T-helper 1 cell (primary cell): ENCODE measurements at regions not wholly inside any gene's neighbourhood (a gene's known extent, or its start where the extent isn't known, plus 50 kb on each side); places are given as distances from the start of the nearest gene placed in this dataset.

ENCODE experiments used
- DNase-seq, 5 donors: peaks; one replicate each; pipeline ENCODE4 v3.0.0-alpha.2; 2012 to 2020

DNA sequence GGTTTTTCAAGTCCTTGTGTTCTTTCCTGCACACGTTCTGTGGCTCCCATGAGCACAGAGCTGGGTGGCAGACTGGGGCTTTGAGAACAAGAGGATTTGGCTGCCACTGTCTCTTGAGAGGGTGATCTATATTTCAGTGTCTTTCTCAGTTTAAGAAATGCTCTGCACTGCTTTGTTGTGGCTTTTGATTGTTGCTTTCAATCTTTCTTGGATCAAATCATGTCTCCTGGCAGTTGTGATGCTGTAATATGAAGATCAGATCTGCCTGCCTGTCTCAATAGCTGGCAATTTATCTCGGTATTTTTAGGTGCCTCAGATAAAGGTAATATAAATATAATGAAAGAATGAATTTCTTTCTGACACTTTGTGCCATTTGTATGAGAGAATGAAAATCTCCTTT, 273.3 kb upstream of the LCORL start:
- no peak for DNase-seq

DNA sequence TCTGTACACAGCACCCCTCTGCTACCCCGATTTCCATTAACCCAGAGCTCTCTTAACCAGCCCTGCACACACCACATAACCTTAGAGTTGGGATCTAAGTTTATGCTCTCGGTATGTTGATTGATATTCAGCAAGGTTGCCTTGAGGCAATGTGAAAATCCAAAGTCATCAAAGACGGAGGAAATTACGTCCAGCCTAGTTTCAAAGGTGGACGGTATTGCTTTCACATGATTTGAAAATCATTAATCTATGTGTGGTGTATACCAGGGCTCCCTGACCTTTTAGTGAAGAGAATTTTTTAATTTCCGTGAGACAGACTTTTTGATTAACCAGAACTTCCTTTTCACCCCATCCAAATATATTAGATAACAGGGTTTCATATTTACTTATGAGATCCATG, 272.5 kb upstream of the LCORL start:
- DNase-seq: no peak

DNA sequence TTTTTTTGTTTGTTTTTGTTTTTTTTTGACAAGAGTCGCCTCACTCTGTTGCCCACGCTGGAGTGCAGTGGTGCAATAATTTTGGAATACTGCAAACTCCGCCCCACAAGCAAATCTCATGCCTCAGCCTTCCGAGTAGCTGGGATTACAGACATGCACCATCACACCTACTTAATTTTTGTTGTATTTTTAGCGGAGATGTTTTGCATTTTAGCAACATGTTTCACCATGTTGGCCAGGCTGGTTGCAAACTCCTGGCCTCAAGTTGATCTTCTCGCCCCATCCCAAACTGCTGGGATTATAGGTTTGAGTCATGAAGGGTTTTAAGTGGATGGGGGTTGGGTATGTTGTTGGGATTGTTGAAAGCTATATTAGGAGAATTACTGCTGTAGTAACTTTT, 270.9 kb upstream of the LCORL start:
- DNase-seq: no peak

DNA sequence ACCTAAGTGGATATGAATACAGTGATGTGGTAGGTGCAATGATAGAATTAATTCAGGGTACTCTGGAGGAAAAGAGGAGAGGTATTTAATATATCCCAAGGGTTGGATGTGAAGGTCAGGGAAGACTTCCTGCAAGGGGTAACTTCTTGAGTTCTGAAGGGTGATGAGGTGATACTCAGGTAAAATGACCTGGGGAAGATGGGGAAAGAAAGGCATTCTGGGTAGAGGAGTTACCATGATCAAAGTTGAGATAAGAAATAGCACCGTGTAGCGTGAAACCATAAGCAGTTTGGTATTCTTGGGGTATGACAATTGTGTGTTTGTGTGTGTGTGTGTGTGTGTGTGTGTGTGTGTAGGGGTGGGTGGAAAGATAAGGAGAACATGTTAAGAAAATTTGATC, 270.4 kb upstream of the LCORL start:
- no peak for DNase-seq

DNA sequence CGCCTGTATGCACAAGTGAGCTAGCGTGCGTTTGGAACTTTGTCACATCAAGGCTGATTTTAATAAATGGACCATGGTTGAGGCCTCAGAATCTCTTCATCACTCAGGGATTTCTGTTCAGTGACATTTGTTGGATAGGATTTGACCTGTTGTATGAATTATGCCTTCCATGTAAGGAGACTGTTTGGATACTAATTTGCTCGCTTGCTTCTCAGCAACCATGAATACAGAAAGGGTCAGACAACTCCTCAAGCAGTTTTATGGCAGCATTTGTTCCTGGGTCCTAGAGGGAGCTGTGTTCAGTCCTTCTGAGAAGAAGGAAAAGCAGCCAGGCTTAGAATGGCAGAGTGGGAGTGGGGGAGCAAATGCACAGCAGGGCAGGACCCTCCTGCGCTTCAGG, 269.7 kb upstream of the LCORL start:
- no peak for DNase-seq

DNA sequence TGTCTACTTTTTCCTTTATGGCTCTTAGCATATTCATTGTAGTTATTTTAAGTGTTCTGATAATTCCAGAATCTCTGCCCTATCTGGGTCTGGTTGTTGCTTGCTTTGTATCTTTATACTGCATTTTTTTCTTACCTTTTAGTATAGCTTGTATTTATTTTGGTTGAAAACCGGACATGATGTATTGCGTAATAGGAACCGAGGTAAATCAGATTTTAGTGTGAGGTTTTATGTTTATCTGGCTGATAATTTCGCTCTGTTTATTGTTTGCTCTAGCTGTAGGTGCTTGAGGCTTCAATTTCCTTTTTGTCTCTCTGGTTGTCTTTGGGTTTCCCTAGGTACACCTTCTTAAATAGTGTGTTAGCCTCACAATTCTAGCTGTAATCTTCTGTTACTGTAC, 263.8 kb upstream of the LCORL start:
- DNase-seq: no peak

DNA sequence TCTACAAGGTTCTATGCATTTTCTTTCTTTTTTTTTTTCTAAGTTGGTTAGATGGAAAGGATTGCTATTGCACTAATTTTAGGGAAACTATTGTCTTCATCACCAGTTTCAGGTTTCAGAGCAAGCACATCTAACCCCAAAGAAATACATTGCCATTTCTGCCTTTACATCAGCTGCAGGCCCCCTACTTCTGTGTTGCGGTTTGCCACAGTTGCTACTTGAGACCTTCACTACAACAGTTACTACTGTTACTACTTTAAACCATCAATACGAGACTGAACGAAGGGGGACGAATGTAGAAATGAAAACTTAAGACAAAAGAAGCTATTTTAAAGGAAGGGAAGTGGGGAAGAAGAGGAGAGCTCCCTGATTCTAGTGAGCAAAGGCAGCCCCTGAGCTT, 256.7 kb upstream of the LCORL start:
- no peak for DNase-seq

DNA sequence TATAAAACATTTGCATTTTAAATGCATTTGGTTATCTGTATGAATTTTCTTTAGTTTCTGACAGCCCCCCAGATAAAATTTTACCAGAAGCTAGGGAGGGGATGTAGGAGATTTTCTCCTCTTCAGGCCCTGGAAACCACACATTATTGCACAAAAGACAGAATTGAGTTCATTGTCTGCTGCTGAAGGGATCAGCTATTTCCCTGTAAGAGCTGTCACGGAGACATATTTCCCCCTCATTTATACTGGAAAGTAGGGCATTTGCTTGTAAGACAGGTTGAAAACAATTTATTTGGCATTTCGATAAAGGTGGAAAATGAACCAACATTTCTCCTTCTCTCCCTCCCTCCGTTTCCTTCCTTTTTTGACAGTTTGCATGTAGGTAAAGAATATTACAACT, 241.3 kb upstream of the LCORL start:
- DNase-seq: no peak

DNA sequence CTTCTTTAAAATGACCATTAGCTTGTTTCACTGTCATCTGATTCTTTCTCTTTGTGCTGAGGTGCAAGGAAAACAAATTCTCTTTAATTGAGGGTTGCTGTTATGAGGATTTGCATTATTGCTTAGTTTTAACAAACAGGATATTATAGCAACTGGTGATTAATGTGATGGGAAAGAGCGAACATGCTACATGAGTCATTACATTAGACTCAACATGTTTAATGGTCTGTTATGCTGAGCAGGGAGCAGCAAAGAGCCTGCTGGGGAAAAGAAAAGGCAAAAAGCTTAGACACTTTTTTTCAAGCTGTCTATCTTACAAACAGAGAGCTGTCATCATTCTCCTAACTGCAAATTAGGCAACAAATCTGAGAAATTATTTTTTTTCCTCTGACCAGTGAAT, 230.5 kb upstream of the LCORL start:
- no peak for DNase-seq

DNA sequence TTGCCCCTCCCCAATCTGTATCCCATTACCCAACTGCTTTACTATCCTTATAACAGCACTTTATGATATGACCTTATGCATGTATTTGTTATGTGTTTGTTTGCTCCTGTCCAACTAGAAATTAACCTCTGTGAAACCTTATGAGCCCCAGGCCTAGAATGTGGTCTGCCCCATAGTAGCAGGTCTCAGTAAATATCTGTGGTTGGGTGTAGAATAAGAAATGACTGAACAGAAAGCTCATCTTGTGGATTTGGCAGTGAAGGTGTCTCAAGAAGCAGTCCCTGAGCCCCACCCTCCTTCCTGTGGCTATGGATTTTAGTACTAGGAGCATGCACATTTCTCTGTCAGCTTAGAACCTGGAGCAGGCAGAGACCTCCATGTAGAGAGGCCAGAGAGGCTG, 229.0 kb upstream of the LCORL start:
- no peak for DNase-seq

DNA sequence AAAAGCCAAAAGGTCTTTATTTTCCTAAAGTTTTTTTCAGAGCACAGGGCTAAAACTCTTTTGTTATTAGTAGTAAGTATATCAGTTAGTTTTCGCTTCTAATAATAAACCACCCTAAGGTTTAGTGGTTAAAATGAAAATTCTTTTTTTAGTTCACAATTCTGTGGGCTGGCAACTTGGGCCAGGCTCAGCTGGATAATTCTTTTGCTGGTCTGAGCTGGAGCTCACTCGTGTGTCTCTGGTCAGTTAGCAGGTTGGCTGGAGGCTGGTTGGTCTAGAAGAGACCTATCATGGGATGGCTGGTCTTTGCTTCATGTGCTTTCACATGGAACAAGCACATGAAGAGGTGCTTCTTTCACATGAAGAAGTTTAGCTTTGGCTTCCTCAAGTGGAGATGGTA, 227.1 kb upstream of the LCORL start:
- no peak for DNase-seq

DNA sequence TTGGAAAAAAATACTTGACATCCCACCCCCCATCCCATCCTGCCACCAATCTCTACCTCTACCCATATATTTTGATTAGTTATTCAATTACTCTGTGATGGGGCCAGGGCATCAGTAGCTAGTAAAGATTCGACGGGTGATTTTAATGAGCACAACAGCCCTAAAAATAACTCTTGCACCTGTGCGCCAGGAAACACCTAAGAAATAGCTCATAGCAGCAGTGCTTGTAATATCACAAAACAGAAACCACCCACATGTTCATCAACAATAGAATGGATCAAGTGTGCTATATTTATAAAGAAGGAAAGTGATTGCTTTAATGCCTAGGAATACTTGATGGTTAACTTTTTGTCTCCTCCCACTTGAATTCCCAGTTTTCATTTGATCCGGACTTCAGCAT, 225.6 kb upstream of the LCORL start:
- DNase-seq: no peak

DNA sequence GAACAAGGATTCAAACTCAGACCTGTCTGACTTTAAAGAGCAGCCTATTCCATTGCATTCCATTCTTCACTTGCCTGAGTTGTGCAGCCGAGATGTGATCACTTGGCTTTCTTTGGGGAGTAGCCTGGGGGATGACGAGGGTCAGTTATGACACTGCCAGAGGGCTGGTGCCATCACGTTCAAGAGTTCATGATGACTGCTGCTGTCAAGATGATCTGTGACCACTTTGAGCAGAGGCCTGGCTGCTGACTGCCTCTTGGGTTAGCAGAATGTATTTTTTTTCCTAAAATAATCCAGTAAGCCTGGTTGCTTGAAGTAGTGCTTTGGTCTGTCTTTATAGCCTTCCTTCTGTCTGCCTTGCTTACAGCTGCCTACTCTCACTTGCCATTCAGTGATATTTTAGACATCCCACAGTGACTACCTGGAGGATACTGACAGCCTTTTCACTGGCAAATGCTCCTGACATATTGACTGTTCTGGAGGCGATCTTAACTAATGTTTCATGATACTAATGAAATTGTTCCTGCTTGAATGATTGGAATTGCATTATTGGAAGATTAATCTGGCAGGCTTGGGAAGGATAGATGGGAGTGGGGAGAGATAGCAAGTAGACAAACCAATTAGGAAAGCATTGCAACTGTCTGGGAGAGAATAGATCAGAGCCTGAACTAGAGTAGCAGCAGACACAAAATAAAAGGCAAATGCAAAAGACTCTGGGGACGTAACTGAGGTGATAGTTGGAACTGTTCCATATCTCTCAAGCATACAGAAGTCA, 221.6 kb upstream of the LCORL start:
- no peak for DNase-seq

DNA sequence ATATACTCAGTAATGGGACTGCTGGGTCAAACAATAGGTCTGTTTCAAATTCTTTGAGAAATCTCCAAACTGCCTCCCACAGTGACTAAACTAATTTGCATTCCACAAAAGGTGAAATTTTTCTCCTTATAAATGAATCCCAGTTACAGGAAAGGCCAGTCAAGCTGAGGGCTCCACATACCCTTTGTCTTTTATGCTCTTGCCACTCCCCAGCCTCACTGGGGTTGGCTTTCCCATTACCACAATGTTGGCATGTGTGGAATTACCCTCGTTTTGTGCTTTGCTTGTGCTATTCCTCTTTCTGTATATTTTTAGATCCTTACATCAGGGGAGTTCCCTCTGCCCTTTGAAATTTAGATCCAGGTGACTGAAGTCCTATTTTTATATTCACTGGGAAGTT, 220.2 kb upstream of the LCORL start:
- no peak for DNase-seq

DNA sequence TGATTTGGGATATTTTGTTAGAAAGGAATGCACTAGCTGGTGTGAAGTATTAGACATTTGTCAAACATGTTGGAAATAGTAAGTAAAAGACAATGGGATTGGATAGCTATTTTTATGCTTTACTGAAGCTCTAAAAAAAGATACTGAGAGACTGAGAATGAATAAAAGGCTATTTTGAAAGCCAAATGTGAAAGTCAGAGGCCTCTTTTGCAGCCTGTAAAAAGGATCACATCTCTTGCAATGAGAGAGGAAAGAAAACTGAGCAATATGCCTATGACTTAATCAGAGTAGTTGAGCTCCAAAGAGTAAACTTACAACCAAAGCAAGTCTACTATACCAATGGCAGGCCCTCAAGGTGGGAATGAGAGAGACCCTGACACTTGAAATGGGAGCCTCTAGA, 212.6 kb upstream of the LCORL start:
- DNase-seq: no peak

DNA sequence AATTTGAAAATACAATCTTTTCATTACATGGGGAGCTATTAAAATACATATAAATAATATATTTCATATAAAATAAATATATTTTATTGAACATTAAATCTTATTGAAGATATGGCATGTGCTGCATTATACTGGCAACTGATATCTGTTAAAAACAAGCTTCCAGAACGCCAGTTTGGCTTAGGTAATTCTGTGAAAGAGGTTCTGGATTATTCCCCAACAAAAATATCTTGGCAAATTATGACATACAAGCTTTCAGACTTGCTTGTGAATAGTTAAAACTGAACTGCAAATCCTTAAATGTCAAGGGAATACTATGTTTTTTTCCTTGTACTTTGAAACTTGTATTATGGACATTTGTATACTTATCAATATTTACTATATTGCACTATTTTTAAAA, 210.2 kb upstream of the LCORL start:
- DNase-seq: no peak

DNA sequence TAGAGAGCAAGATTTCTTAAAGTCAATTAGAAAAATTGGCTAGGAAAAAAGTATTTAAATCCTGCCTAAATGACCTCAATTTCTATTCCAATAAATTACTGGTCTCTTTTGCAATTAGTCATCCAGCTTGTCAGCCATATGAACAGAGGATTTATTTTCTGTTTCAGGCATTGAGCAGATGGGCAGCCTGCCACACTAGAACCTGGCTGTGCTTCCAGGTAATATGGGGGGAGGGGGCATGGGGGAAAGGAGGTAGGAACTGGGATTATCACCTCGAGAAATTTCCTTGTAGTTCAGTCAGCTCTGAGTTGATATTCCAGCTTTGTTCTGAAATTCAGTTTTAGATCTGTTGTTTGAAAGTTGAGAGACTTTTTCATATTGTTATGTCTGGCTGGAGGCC, 206.3 kb upstream of the LCORL start:
- no peak for DNase-seq

DNA sequence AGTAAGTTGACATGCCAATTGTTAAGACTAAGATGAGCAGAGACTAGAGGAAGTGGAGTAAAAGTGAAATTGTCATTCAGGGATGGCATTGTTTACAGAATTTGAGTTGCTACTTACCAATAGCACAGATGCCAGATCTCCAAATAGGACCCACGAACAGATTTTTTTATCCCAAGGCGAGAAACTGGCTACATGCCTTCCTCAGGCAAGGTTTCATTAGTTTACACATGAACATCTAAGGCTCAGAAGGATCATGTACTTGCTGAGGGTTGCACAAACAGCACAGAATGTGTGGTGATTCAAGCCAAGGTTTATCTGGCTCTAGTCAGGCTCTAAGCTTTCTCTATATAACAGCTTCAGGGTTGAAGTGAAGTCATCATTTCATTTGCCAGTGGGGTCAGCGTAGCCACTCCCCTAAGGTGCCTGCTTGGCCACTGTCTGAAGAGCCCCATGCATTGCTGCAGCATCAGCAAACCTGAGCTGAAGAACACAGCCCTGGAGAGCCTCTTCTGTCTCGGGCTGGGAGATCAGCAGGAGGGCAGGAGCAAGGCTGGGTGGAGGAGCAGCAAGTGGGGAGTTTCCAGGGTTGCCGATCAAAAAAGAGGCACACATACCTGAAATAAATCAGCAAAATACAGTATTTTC, 193.0 kb upstream of the LCORL start:
- DNase-seq: no peak

DNA sequence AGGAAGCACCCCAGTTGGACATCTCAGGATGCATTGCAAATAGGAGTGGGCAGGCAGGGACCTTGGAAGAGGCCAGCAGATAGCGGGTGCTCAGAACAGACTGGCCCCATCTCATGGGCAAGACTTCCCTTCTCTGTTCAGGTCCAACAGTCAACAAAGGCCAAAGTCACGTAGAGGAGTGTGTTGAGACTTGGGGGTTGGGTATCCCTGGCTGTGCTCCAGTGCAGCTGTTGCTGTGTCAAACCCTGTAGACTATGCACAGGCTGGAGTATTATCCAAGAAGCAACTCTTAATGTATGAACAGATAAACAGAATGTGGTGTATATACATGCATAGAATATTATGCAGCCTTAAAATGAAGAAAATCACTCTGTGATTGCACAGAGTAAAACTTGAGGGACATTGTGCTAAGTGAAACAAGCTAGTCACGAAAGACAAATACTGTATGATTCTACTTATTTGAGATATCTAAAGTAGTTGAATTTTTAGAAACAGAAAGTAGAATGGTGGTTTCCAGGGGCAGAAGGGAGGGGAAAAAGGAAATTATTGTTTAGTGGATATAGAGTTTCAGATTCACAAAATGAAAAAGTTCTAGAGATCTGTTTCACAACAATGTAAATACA, 192.1 kb upstream of the LCORL start:
- no peak for DNase-seq

DNA sequence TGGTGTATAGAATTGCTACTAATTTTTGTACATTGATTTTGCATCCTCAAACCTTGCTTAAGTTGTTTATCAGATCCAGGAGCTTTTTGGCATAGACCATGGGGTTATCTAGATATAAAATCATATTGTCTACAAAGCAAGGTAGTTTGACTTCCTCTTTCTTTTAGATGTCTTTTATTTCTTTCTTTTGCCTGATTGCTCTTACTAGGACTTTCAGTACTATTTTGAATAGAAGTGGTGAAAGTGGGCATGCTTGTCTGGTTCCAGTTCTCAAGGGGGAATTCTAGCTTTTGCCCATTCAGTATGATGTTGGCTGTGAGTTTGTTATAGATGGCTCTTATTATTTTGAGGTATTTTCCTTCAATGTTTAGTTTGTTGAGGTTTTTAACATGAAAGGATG, 187.9 kb upstream of the LCORL start:
- DNase-seq: no peak

DNA sequence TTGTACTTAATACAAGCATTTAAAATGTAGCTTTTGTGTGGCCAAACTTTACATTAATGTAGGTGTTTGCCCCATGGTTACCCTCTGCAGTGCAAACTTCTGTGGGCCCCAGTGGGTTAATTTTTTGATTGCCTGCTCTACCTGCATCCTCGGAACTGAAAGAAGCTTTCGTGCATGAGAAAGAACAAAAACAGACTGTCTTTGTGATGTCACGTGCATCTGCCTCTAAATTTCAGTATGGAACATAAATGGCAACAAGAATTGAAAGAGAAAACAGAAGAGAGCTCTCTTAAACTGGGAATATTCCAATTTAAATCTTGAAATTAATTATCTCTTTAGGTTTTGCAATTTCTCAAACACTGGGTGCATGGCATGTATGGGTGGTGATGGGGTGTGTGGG, 182.4 kb upstream of the LCORL start:
- DNase-seq: no peak

DNA sequence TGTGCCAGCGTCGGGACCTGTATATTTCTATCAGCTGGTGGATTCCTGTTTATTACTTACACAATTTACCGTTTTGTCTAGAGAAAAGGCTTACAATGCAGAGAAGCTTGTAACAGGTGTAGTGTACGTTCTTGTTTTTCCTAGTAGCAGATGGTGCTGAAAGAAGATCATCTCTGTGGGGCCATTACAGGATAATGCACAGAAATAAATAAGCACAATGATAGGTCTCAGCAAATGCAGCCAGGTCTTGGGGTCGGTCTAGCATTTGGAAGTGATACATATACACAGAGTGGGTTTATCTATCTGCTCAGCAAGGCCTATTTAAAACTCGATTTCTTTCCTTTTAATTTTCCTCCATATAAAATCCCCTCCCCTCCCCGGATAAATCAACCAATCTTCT, 180.9 kb upstream of the LCORL start:
- no peak for DNase-seq

DNA sequence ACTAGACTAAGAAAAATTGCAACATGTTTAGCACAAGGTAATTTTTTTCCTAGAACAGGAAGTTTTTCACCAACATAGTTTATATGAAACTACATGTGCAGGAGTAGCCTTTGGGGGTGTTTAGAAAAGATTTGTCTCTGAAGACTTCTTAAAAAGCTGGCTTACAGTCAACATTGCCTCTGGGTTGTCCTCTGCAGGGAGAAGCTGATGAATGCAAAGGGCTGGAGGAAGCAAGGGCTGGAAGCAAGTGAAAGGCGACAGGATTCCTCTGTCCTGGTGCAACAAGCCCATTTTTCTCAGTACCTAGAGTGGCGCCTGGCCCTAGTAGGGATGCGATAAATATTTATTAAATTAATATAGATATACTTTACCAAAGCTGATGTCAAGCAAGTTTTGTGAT, 180.3 kb upstream of the LCORL start:
- no peak for DNase-seq

DNA sequence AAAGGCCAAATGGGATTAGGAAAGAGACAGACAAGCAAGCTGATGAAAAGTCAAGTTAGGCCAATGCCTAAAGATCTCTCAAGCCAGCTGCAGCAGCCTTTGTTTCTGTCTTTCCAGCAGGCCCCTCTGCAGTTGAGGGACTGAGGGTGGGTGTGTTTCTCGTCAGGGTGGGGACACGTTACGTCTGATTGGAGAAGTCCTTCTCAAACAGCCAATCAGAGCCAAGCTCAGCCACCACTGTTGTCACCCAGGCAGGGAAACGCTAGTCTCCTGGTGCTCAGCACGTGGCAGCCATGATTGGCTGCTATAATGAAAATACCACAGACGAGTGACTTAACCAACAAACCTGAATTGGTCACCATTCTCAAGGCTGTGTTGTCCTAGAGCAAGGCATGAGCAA, 177.1 kb upstream of the LCORL start:
- no peak for DNase-seq

DNA sequence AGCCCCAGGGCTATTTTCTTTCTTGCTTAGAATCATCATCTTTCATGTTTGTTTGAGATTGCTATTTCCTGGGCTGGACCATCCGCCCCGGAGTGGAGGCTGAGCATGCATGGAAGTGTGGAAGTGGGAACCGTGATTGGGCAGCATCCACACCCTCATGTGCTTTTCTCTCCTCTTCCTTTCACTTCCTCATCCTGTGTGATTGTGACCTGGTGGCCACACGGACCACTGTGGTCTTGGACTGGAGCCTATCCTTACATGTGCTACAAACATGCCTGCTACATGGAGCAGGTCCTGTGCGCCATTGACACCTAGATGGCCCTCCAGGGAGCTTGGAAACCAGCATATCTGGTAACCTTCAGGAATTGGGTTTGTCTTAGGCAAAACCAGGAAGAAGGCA, 175.9 kb upstream of the LCORL start:
- DNase-seq: no peak
